ENCODE measurements at regions not wholly inside any gene's neighbourhood (a gene's known extent, or its start where the extent isn't known, plus 50 kb on each side); places are given as distances from the start of the nearest gene placed in this dataset.

- CTCF ChIA-PET (ENCODE audit: low intra/inter-chr PET ratio) = no interaction called here
- H3K27ac ChIP-seq (ENCODE audit: extremely low read depth, low read depth, low read length) = no peak overlapping the region
- BruUV-seq (replicated peaks) = no TSS peak
- H3K27me3 ChIP-seq (ENCODE audit: control insufficient read depth in 2 of 2, insufficient read depth in 2 of 2, low read length in 2 of 2) = no peaks in the 10 kb centered on the region
- 0% methylated on average over 1 of the region's 1 CpG for WGBS (ENCODE audit: insufficient coverage, low coverage, missing lambda C conversion rate)
- ATAC-seq = no peak
- FAIRE-seq = no peak
- no peaks in the 10 kb centered on the region for H3K9me3 ChIP-seq (replicated peaks; ENCODE audit: control insufficient read depth, insufficient read depth, low read depth, low read length)
- in situ Hi-C loops (cut with MboI) (no loop called here), intact Hi-C loops (cut with micrococcal nuclease) (no loop called here)
- no peak overlapping the region for H3K4me3 ChIP-seq
- H3K4me2 ChIP-seq (ENCODE audit: insufficient read depth, low read length) = no peak overlapping the region
- no peak overlapping the region for H2AFZ ChIP-seq (ENCODE audit: low read depth, low read length)
- TF ChIP-seq SRSF3 (IDR thresholded peaks at IDR 0.05; ENCODE audit: insufficient read depth, low read length) (no peak), PPARD (CRISPR knock-in tag; IDR thresholded peaks at IDR 0.05) (no peak), ZNF583 (CRISPR knock-in tag; IDR thresholded peaks at IDR 0.05) (no peak), FOXA3 (CRISPR knock-in tag; conservative IDR thresholded peaks at IDR 0.05 in 1 of 2, IDR thresholded peaks at IDR 0.05 in 1 of 2) (no peak), ZBTB17 (CRISPR knock-in tag; IDR thresholded peaks at IDR 0.05) (no peak), TSHZ1 (CRISPR knock-in tag; IDR thresholded peaks at IDR 0.05) (no peak), ETV1 (tag; conservative IDR thresholded peaks at IDR 0.05; ENCODE audit: low read depth) (no peak), POU5F1 (IDR thresholded peaks at IDR 0.05; ENCODE audit: borderline replicate concordance, low read depth, low read length, partially characterized antibody) (no peak)
- no peak for DNase-seq (ENCODE audit: extremely low read depth in 1 of 4, low spot score in 3 of 4)
- no peak overlapping the region for H3K9ac ChIP-seq (ENCODE audit: insufficient read depth in 1 of 2, low read depth in 2 of 2, low read length in 2 of 2)
- POLR2A ChIA-PET = no interaction called here
- H4K20me1 ChIP-seq (replicated peaks; ENCODE audit: control insufficient read depth, insufficient read depth, low read length) = no peaks in the 10 kb centered on the region
- H3K4me1 ChIP-seq (replicated peaks in 1 of 2; ENCODE audit: control insufficient read depth in 2 of 2, insufficient read depth in 2 of 2, low read length in 2 of 2) = no peaks in the 10 kb centered on the region
- H3K9me1 ChIP-seq (ENCODE audit: control insufficient read depth, insufficient read depth, low read length) = no peaks in the 10 kb centered on the region
- H3K79me2 ChIP-seq (ENCODE audit: control insufficient read depth, insufficient read depth, low read length) = no peaks in the 10 kb centered on the region
- no peaks in the 10 kb centered on the region for H3K36me3 ChIP-seq (ENCODE audit: control insufficient read depth, insufficient read depth, low read length)
These were observed 1794.1 kb upstream of the LRRTM1 start for GRCh38 chr2:82098617-82099016.
